ENCODE measurements at regions not wholly inside any gene's neighbourhood (a gene's known extent, or its start where the extent isn't known, plus 50 kb on each side); places are given as distances from the start of the nearest gene placed in this dataset.
A peak's percentile ranks its signal among the peaks of the same experiment; 100 is the strongest.

- TF ChIP-seq FOS (IDR thresholded peaks at IDR 0.05; ENCODE audit: extremely low read depth, insufficient read length) (no peak), MCM5 (IDR thresholded peaks at IDR 0.05; ENCODE audit: low read depth) (no peak), ZNF282 (CRISPR knock-in tag; IDR thresholded peaks at IDR 0.05) (no peak), RNF219 (CRISPR knock-in tag; IDR thresholded peaks at IDR 0.05) (no peak), PBX2 (CRISPR knock-in tag; IDR thresholded peaks at IDR 0.05; ENCODE audit: low read depth) (no peak), PBX2 (tag; conservative IDR thresholded peaks at IDR 0.05; ENCODE audit: low read depth) (no peak), THRB (CRISPR knock-in tag; conservative IDR thresholded peaks at IDR 0.05) (no peak), ZNF592 (IDR thresholded peaks at IDR 0.05) (peak; percentile 88), FOXA3 (CRISPR knock-in tag; conservative IDR thresholded peaks at IDR 0.05 in 1 of 2, IDR thresholded peaks at IDR 0.05 in 1 of 2) (no peak), HNRNPK (IDR thresholded peaks at IDR 0.05; ENCODE audit: low read depth, low read length, poor library complexity, severe bottlenecking) (no peak), JUN (IDR thresholded peaks at IDR 0.05; ENCODE audit: borderline replicate concordance, low read depth, low read length) (peak; percentile 45; the same call in 1 of the 2 replicates), JUN (CRISPR knock-in tag; IDR thresholded peaks at IDR 0.05; ENCODE audit: borderline replicate concordance) (no peak), THAP12 (CRISPR knock-in tag; IDR thresholded peaks at IDR 0.05) (no peak), TCF15 (CRISPR knock-in tag; IDR thresholded peaks at IDR 0.05) (no peak), SMAD4 (CRISPR knock-in tag; conservative IDR thresholded peaks at IDR 0.05) (peak; percentile 38; the same call in 1 of the 2 replicates)
Measured at GRCh38 chr6:43962458-43962857, 164.8 kb downstream of the MRPL14 start (continued).

Measured in K562 (cell line).